WTC11 (cell line): ENCODE measurements at regions not wholly inside any gene's neighbourhood (a gene's known extent, or its start where the extent isn't known, plus 50 kb on each side); places are given as distances from the start of the nearest gene placed in this dataset.
"Not testable (repeated sequence)": the region's sequence is repeated elsewhere in the genome, so short reads cannot be mapped to it uniquely, and the experiment has no call there.

ENCODE experiments used
- ATAC-seq: fragments of 200-7000 bp; cut with Tn5 transposase; 2 replicates; pipeline ENCODE4 v1.10.0; 2021; ENCODE audit warnings: mild to moderate bottlenecking, moderate library complexity
- CTCF ChIA-PET: fragments of 300-600 bp; sonication (Branson Sonifier 250); formaldehyde crosslinking; loops from one replicate; lab custom pipeline; 2021; ENCODE audit warnings: antibody characterized with exemption; lab: Charles Lee
- POLR2A ChIA-PET: fragments of 350-600 bp; sonication (Branson Sonifier 250); formaldehyde crosslinking; loops from one replicate; lab custom pipeline; 2021; ENCODE audit warnings: antibody characterized with exemption; lab: Charles Lee
- DNase-seq: peaks from one replicate; pipeline ENCODE4 v3.0.0; 2021; ENCODE audit warnings: low spot score
- H3K27ac Mint-ChIP-seq: 2 replicates; pipeline ENCODE4 v1.8.0; 2021; ENCODE audit warnings: mixed read lengths
- H3K27me3 Mint-ChIP-seq: 2 replicates; pipeline ENCODE4 v1.8.0; 2021; ENCODE audit warnings: low read depth, mild to moderate bottlenecking, moderate library complexity, mixed read lengths
- H3K36me3 Mint-ChIP-seq: 2 replicates; pipeline ENCODE4 v1.8.0; 2021; ENCODE audit warnings: mixed read lengths
- H3K4me1 Mint-ChIP-seq: 2 replicates; pipeline ENCODE4 v1.8.0; 2022; ENCODE audit warnings: mixed read lengths
- H3K4me3 Mint-ChIP-seq: 2 replicates; pipeline ENCODE4 v1.8.0; 2021; ENCODE audit warnings: mild to moderate bottlenecking, moderate library complexity, mixed read lengths
- H3K9me3 Mint-ChIP-seq: 2 replicates; pipeline ENCODE4 v1.8.0; 2021; ENCODE audit warnings: mixed read lengths
- ATF1 ChIP-seq: sonication (generic); formaldehyde crosslinking; IDR thresholded peaks from 2 replicates; pipeline ENCODE4 v1.8.1; 2023; ENCODE audit warnings: mild to moderate bottlenecking, moderate library complexity, missing genetic modification reagents
- ELF4 ChIP-seq: sonication (generic); formaldehyde crosslinking; IDR thresholded peaks from 2 replicates; pipeline ENCODE4 v1.8.1; 2022; ENCODE audit warnings: low read depth, mild to moderate bottlenecking, moderate library complexity, missing genetic modification reagents
- ERG ChIP-seq: fragments of 250-450 bp; sonication (Bioruptor Pico); IDR thresholded peaks from 2 replicates; pipeline ENCODE4 v1.8.0; 2021; ENCODE audit warnings: mild to moderate bottlenecking
- FOXJ3 ChIP-seq: sonication (generic); formaldehyde crosslinking; IDR thresholded peaks from 2 replicates; pipeline ENCODE4 v1.9.0; 2021; ENCODE audit warnings: missing genetic modification reagents, mild to moderate bottlenecking, borderline replicate concordance
- HMGA2 ChIP-seq: fragments of 250-450 bp; sonication (Bioruptor Pico); IDR thresholded peaks from 2 replicates; pipeline ENCODE4 v1.4.0; 2021; ENCODE audit warnings: mild to moderate bottlenecking, moderate library complexity
- HMGXB4 ChIP-seq: sonication (generic); formaldehyde crosslinking; IDR thresholded peaks from 2 replicates; pipeline ENCODE4 v1.8.1; 2023; ENCODE audit warnings: mild to moderate bottlenecking, moderate library complexity, missing genetic modification reagents
- JUN ChIP-seq: sonication (generic); formaldehyde crosslinking; IDR thresholded peaks from 2 replicates; pipeline ENCODE4 v1.8.0; 2023; ENCODE audit warnings: mild to moderate bottlenecking, missing genetic modification reagents
- MXD4 ChIP-seq: fragments of 250-450 bp; sonication (Bioruptor Pico); IDR thresholded peaks from 2 replicates; pipeline ENCODE4 v1.8.0; 2021; ENCODE audit warnings: mild to moderate bottlenecking, moderate library complexity, borderline replicate concordance
- OVOL2 ChIP-seq: fragments of 250-450 bp; sonication (Bioruptor Pico); IDR thresholded peaks from 2 replicates; pipeline ENCODE4 v1.9.0; 2021; ENCODE audit warnings: mild to moderate bottlenecking, borderline replicate concordance
- SMAD3 ChIP-seq: sonication (generic); formaldehyde crosslinking; IDR thresholded peaks from 2 replicates; pipeline ENCODE4 v1.8.0; 2022; ENCODE audit warnings: missing genetic modification reagents, mild to moderate bottlenecking, borderline replicate concordance
- SOX15 ChIP-seq: fragments of 250-450 bp; sonication (Bioruptor Pico); IDR thresholded peaks from 2 replicates; pipeline ENCODE4 v1.9.0; 2021; ENCODE audit warnings: mild to moderate bottlenecking
- TEAD1 ChIP-seq: sonication (generic); formaldehyde crosslinking; IDR thresholded peaks from 2 replicates; pipeline ENCODE4 v1.8.0; 2022; ENCODE audit warnings: mild to moderate bottlenecking, missing genetic modification reagents
- TP53 ChIP-seq: sonication (generic); formaldehyde crosslinking; IDR thresholded peaks from 2 replicates; pipeline ENCODE4 v1.8.1; 2023; ENCODE audit warnings: mild to moderate bottlenecking, missing genetic modification reagents
- ZNF138 ChIP-seq: sonication (generic); formaldehyde crosslinking; conservative IDR thresholded peaks from 2 replicates; pipeline ENCODE4 v1.8.1; 2022; ENCODE audit warnings: mild to moderate bottlenecking, moderate library complexity, missing genetic modification reagents
- ZNF232 ChIP-seq: sonication (generic); formaldehyde crosslinking; IDR thresholded peaks from 2 replicates; pipeline ENCODE4 v1.8.0; 2022; ENCODE audit warnings: mild to moderate bottlenecking, missing genetic modification reagents
- ZNF281 ChIP-seq: sonication (generic); formaldehyde crosslinking; IDR thresholded peaks from 2 replicates; pipeline ENCODE4 v1.8.0; 2023; ENCODE audit warnings: mild to moderate bottlenecking, missing genetic modification reagents
- ZNF416 ChIP-seq: fragments of 250-450 bp; sonication (Bioruptor Pico); IDR thresholded peaks from 2 replicates; pipeline ENCODE4 v1.9.0; 2021; ENCODE audit warnings: mild to moderate bottlenecking, inconsistent platforms
- ZNF423 ChIP-seq: fragments of 250-450 bp; sonication (Bioruptor Pico); IDR thresholded peaks from 2 replicates; pipeline ENCODE4 v2.1.2; 2022; ENCODE audit warnings: mild to moderate bottlenecking, moderate library complexity
- ZNF671 ChIP-seq: fragments of 250-450 bp; sonication (Bioruptor Pico); IDR thresholded peaks from 2 replicates; pipeline ENCODE4 v1.8.0; 2021; ENCODE audit warnings: mild to moderate bottlenecking
- TF ChIP-seq, protein P1 (sequence below): fragments of 250-450 bp; sonication (Bioruptor Pico); IDR thresholded peaks from 2 replicates; pipeline ENCODE4 v1.9.0; 2021; ENCODE audit warnings: mild to moderate bottlenecking
- TF ChIP-seq, protein P2 (sequence below): sonication (generic); formaldehyde crosslinking; IDR thresholded peaks from 2 replicates; pipeline ENCODE4 v1.8.0; 2023; ENCODE audit warnings: missing genetic modification reagents

- TF ChIP-seq HMGXB4 (CRISPR knock-in tag), result no peak
These were observed 403.5 kb upstream of the ST8SIA4 start (continued) for GRCh38 chr5:101306391-101307137.

DNA sequence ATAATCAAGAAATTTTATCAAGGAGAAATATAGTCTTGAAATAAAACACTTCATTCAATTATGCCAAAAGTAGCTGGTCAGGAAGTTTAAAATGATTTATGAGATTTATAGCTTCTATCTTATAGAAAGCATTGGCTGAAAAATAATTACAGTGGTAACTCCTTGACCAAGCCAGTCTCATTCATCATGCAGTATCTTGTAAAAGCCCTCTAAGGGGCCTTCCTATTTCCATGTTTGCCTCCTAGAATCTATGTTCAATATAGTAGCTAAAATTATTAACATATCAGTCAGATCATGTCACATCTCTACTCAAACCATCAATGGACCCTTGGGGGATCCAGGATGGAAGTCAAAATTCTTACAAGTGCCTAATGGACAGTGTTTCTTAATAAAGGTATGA is 393.4 kb upstream of the ST8SIA4 start:
- Mint-ChIP-seq H3K27me3 (no peaks in the 10 kb centered on the region), H3K9me3 (no peaks in the 10 kb centered on the region), H3K4me3 (no peak overlapping the region), H3K4me1 (peaks cover 3% of the 10 kb centered on the region), H3K27ac (no peak overlapping the region), H3K36me3 (no peaks in the 10 kb centered on the region)
- ATAC-seq, result no peak
- CTCF ChIA-PET, result no interaction called here
- POLR2A ChIA-PET, result no interaction called here
- DNase-seq, result no peak
- TF ChIP-seq, protein P1, sequence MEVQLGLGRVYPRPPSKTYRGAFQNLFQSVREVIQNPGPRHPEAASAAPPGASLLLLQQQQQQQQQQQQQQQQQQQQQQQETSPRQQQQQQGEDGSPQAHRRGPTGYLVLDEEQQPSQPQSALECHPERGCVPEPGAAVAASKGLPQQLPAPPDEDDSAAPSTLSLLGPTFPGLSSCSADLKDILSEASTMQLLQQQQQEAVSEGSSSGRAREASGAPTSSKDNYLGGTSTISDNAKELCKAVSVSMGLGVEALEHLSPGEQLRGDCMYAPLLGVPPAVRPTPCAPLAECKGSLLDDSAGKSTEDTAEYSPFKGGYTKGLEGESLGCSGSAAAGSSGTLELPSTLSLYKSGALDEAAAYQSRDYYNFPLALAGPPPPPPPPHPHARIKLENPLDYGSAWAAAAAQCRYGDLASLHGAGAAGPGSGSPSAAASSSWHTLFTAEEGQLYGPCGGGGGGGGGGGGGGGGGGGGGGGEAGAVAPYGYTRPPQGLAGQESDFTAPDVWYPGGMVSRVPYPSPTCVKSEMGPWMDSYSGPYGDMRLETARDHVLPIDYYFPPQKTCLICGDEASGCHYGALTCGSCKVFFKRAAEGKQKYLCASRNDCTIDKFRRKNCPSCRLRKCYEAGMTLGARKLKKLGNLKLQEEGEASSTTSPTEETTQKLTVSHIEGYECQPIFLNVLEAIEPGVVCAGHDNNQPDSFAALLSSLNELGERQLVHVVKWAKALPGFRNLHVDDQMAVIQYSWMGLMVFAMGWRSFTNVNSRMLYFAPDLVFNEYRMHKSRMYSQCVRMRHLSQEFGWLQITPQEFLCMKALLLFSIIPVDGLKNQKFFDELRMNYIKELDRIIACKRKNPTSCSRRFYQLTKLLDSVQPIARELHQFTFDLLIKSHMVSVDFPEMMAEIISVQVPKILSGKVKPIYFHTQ, result no peak
- TF ChIP-seq, protein P2, sequence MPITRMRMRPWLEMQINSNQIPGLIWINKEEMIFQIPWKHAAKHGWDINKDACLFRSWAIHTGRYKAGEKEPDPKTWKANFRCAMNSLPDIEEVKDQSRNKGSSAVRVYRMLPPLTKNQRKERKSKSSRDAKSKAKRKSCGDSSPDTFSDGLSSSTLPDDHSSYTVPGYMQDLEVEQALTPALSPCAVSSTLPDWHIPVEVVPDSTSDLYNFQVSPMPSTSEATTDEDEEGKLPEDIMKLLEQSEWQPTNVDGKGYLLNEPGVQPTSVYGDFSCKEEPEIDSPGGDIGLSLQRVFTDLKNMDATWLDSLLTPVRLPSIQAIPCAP, result no peak
- no peak for TF ChIP-seq HMGA2

DNA sequence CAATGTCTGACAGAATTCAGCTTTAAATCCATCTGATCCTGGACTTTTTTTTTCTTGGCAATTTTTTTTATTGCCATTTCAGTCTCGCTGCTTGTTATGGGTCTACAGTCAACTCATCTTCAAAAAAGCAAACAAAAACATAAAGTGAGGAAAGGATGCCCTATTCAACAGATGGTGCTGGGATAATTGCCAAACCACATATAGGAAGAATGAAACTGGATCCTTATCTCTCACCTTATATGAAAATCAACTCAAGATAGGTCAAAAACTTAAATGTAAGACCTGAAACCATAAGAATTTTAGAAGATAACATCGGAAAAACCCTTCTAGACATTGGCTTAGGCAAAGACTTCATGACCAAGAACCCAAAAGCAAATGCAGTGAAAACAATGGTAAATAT is 389.1 kb upstream of the ST8SIA4 start:
- no peak for ATAC-seq
- no peaks in the 10 kb centered on the region for H3K27me3 Mint-ChIP-seq
- H3K36me3 Mint-ChIP-seq, result no peaks in the 10 kb centered on the region
- POLR2A ChIA-PET, result no interaction called here
- no peak overlapping the region for H3K4me3 Mint-ChIP-seq
- H3K9me3 Mint-ChIP-seq, result no peaks in the 10 kb centered on the region
- H3K27ac Mint-ChIP-seq, result no peak overlapping the region
- CTCF ChIA-PET, result no interaction called here
- peaks cover 3% of the 10 kb centered on the region for H3K4me1 Mint-ChIP-seq
- TF ChIP-seq JUN (CRISPR knock-in tag), result no peak
- no peak for TF ChIP-seq ZNF138 (CRISPR knock-in tag)
- TF ChIP-seq ATF1 (CRISPR knock-in tag), result no peak
- no peak for TF ChIP-seq SOX15 (CRISPR knock-in tag)
- TF ChIP-seq OVOL2 (CRISPR knock-in tag), result no peak
- TF ChIP-seq ZNF416, result no peak
- TF ChIP-seq TP53 (CRISPR knock-in tag), result no peak
- TF ChIP-seq FOXJ3 (CRISPR knock-in tag), result no peak
- no peak for TF ChIP-seq TEAD1 (CRISPR knock-in tag)
- no peak for TF ChIP-seq ZNF423
- TF ChIP-seq ZNF281 (CRISPR knock-in tag), result no peak
- no peak for TF ChIP-seq ZNF671
- no peak for TF ChIP-seq ERG (CRISPR knock-in tag)
- no peak for TF ChIP-seq SMAD3 (CRISPR knock-in tag)
- TF ChIP-seq MXD4 (CRISPR knock-in tag), result no peak
- no peak for TF ChIP-seq HMGXB4 (CRISPR knock-in tag)
- TF ChIP-seq ZNF232 (CRISPR knock-in tag), result no peak
- TF ChIP-seq ELF4 (CRISPR knock-in tag), result no peak
- no peak for DNase-seq

GRCh38 chr5:101290761-101291160 is 387.7 kb upstream of the ST8SIA4 start:
- H3K4me3 Mint-ChIP-seq, ATAC-seq, CTCF ChIA-PET, H3K27me3 Mint-ChIP-seq, H3K9me3 Mint-ChIP-seq, H3K27ac Mint-ChIP-seq, POLR2A ChIA-PET, DNase-seq, H3K4me1 Mint-ChIP-seq, H3K36me3 Mint-ChIP-seq: not testable (repeated sequence)
